OCI-LY7 (cell line): ENCODE measurements at regions not wholly inside any gene's neighbourhood (a gene's known extent, or its start where the extent isn't known, plus 50 kb on each side); places are given as distances from the start of the nearest gene placed in this dataset.

Experiments used
- CTCF ChIP-seq: fragments of 200-600 bp; sonication (generic); conservative IDR thresholded peaks from 2 replicates; pipeline ENCODE4 v1.5.1; 2014; ENCODE audit warnings: mild to moderate bottlenecking, antibody characterized with exemption, low read length, moderate library complexity, mixed read lengths
- EZH2phosphoT487 ChIP-seq: fragments of 200-600 bp; sonication (generic); IDR thresholded peaks from 2 replicates; pipeline ENCODE4 v1.6.1; 2018; ENCODE audit warnings: low read depth, borderline replicate concordance, mild to moderate bottlenecking, mixed run types, antibody characterized with exemption, low read length, moderate library complexity, mixed read lengths

- TF ChIP-seq CTCF, result no peak
- TF ChIP-seq EZH2phosphoT487, result no peak
Measured at GRCh38 chr2:22999951-23000350, 385.0 kb upstream of the KLHL29 start.
